ENCODE measurements at regions not wholly inside any gene's neighbourhood (a gene's known extent, or its start where the extent isn't known, plus 50 kb on each side); places are given as distances from the start of the nearest gene placed in this dataset.

DNA sequence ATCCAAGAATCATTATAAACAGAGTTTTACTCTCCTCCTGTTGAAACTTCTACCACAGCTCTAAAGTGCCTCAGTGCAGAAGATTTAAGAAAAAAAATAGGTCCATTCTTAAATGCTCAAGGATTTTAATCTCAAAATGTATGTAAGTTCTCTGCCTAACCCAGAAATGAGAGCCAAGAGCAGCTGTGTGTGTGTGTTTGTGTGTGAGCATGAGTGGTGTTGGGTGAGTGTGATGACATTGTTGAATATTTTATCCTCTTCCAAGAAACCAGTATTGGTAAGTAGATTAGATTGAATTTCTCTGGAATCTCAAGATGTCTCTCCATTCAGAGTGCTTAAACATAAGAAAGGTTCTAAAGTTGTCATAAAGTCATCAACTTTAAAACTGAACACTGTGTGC lies 363.6 kb upstream of the NFE2L3 start:
- ChIA-PET POLR2A (ENCODE audit: low non-redundant PET) (no interaction called here), CTCF (no interaction called here)
- no peak for TF ChIP-seq CTCF (conservative IDR thresholded peaks at IDR 0.05; ENCODE audit: low read depth)
- H3K27ac ChIP-seq = no peak overlapping the region
- DNase-seq (ENCODE audit: low spot score) = no peak

GRCh38 chr7:25788961-25789620 lies 362.9 kb upstream of the NFE2L3 start:
- CTCF ChIA-PET = no interaction called here
- POLR2A ChIA-PET (ENCODE audit: low non-redundant PET) = no interaction called here
- H3K27ac ChIP-seq = no peak overlapping the region
- DNase-seq (ENCODE audit: low spot score) = no peak
- no peak for TF ChIP-seq CTCF (conservative IDR thresholded peaks at IDR 0.05; ENCODE audit: low read depth)

GRCh38 chr7:25789701-25790640 lies 362.0 kb upstream of the NFE2L3 start:
- ChIA-PET CTCF (interaction anchor here (1.5 kb wide), 1 partner anchor 30 kb away, joined by 5 read pairs; no protein-coding TSS in a partner anchor), POLR2A (ENCODE audit: low non-redundant PET) (no interaction called here)
- TF ChIP-seq CTCF (conservative IDR thresholded peaks at IDR 0.05; ENCODE audit: low read depth) = no peak
- no peak for DNase-seq (ENCODE audit: low spot score)
- H3K27ac ChIP-seq = no peak overlapping the region

DNA sequence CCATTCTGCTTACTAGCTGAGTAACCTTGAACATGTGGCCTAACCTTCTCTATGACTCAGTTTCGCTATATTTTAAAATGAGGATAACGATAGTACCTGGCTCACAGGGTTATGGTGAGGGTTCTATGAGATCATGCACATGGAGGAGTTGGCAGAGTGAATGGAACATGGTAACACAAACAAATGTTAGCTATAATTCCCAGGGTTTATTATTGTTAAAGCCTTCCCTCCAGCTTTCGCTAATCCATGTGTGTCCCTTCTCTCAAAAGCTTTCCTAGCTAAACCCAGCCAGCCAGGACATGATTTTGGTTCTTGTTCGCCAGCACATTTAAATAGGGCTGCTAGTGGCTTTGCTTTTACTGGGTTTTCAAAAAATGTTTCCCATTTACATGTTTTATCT lies 361.0 kb upstream of the NFE2L3 start:
- ChIA-PET POLR2A (ENCODE audit: low non-redundant PET) (no interaction called here), CTCF (interaction anchor here (1.5 kb wide), 1 partner anchor 29 kb away, joined by 5 read pairs; no protein-coding TSS in a partner anchor)
- H3K27ac ChIP-seq = no peak overlapping the region
- no peak for DNase-seq (ENCODE audit: low spot score)
- no peak for TF ChIP-seq CTCF (conservative IDR thresholded peaks at IDR 0.05; ENCODE audit: low read depth)

DNA sequence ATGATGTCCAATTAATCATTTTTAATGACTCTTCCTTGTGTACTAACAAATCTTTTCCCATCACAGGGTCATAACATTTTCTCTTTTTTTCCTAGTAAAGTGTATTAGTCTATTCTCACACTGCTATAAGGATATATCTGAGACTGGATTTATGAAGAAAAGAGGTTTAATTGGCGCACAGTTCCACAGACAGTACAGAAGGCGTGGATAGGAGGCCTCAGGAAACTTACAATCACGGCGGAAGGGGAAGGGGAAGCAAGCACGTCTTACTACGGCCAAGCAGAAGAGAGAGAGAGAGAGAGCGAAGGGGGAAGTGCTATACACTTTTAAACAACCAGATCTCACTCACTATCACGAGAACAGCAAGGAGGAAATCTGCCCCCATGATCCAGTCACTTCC lies 359.4 kb upstream of the NFE2L3 start:
- no peak for DNase-seq (ENCODE audit: low spot score)
- POLR2A ChIA-PET (ENCODE audit: low non-redundant PET) = interaction anchor here (0.6 kb wide), 1 partner anchor 40 kb away, joined by 4 read pairs; no protein-coding TSS in a partner anchor

More for the DNA sequence above, 359.4 kb upstream of the NFE2L3 start:
- TF ChIP-seq CTCF (conservative IDR thresholded peaks at IDR 0.05; ENCODE audit: low read depth) = no peak
- CTCF ChIA-PET = no interaction called here
- no peak overlapping the region for H3K27ac ChIP-seq

Data from RWPE1 (cell line).